OCI-LY1 (cell line): ENCODE measurements at regions not wholly inside any gene's neighbourhood (a gene's known extent, or its start where the extent isn't known, plus 50 kb on each side); places are given as distances from the start of the nearest gene placed in this dataset.

Experiments
- EZH2 ChIP-seq: fragments of 200-600 bp; sonication (generic), shearing (Covaris generic); IDR thresholded peaks from 2 replicates; pipeline ENCODE4 v1.8.0; 2017; ENCODE audit warnings: borderline replicate concordance, mixed run types, mild to moderate bottlenecking, antibody characterized with exemption, low read length, moderate library complexity, mixed read lengths
- TF ChIP-seq, protein P1 (sequence below): fragments of 200-600 bp; sonication (generic), shearing (Covaris generic); IDR thresholded peaks from 2 replicates; pipeline ENCODE4 v1.5.1; 2017; ENCODE audit warnings: mild to moderate bottlenecking, antibody characterized with exemption, low read length, moderate library complexity, mixed read lengths

DNA sequence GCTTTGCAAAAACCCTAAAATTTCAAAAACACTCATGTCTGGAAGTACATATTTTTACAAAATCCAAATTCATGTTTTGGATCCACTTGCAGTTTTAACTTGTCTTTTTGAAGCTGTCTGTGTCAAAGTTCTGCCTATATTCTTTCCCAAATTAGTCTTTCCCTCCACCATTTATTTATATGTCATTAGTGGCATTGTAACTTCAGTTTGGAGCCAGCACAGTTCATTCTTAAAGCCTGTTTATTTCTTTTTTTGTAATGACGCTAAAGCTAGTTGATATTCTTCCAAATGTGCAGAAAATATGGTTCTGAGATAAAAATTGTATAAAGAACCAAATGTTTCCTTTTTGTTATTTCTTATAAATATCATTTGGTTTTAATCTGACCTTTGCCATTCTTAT is 2039.3 kb downstream of the OLFM4 start:
- TF ChIP-seq, protein P1, sequence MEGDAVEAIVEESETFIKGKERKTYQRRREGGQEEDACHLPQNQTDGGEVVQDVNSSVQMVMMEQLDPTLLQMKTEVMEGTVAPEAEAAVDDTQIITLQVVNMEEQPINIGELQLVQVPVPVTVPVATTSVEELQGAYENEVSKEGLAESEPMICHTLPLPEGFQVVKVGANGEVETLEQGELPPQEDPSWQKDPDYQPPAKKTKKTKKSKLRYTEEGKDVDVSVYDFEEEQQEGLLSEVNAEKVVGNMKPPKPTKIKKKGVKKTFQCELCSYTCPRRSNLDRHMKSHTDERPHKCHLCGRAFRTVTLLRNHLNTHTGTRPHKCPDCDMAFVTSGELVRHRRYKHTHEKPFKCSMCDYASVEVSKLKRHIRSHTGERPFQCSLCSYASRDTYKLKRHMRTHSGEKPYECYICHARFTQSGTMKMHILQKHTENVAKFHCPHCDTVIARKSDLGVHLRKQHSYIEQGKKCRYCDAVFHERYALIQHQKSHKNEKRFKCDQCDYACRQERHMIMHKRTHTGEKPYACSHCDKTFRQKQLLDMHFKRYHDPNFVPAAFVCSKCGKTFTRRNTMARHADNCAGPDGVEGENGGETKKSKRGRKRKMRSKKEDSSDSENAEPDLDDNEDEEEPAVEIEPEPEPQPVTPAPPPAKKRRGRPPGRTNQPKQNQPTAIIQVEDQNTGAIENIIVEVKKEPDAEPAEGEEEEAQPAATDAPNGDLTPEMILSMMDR = no peak
- no peak for TF ChIP-seq EZH2
